HG02571 (cell line): ENCODE measurements at regions not wholly inside any gene's neighbourhood (a gene's known extent, or its start where the extent isn't known, plus 50 kb on each side); places are given as distances from the start of the nearest gene placed in this dataset.

Source experiments
- ATAC-seq: cut with Tn5 transposase; IDR thresholded peaks from one replicate; pipeline ENCODE4 v1.9.1; 2021; ENCODE audit warnings: mild to moderate bottlenecking, moderate library complexity; ENCODE audit not compliant: unreplicated experiment

- ATAC-seq: no peak
Measured at GRCh38 chr2:71879509-71880184, 268.0 kb downstream of the CYP26B1 start.

DNA sequence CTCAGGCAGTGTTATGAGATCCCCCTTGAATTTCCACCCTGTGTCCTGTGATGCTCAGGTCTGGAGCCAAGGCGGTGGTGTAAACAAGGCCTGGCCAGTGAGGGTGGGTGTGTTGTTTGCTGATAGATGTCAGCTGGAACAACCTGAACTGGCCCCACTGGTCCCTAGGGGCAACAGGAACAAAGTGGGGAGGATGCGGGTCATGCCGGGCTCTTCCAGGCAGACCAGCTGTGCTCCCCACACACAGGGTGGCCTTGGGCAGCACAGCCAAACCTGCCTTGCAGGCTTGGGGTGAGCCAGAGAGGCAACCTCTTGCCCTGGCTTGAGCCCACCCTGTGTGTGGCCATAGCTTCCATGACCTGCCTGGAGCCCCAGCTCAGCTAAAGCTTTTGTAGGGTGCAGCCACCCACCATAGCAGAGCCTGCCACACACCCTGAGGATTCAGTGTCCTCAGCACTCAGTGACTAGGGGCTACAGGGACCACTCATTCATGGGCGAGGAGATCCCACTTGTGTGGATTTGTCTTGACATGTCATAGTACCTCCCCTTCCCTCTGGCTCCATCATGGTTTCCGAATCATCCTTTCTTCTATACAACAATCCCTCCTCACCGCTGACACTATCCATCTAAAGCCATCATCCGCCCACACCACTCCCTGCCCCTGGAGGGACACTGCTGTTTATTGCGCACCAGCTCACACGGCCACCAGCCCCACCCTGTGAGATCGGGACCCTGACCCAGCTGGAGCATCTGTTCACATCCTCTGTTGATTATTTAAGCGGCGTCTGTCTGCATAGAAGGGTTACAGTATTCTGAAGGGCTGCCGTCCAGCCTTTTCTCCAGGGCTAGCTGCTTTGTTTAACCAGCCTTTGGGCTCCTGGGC lies 268.8 kb downstream of the CYP26B1 start:
- no peak for ATAC-seq

DNA sequence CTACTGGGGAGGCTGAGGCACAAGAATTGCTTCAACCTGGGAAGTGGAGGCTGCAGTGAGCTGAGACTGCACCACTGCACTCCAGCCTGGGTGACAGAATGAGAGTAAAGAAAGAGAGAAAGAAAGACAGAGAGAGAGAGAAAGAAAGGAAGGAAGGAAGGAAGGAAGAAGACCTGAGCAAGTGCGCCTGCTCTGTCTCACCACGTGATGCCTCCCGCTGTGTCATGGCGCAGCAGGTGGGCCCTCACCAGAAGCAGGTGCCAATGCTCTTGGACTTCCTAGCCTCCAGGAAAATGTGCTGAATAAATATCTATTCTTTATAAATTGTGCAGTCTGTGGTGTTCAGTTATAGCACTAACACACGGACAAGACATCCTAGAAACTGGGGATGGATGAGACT lies 270.0 kb downstream of the CYP26B1 start:
- no peak for ATAC-seq

GRCh38 chr2:71876542-71877451 lies 270.9 kb downstream of the CYP26B1 start:
- no peak for ATAC-seq

DNA sequence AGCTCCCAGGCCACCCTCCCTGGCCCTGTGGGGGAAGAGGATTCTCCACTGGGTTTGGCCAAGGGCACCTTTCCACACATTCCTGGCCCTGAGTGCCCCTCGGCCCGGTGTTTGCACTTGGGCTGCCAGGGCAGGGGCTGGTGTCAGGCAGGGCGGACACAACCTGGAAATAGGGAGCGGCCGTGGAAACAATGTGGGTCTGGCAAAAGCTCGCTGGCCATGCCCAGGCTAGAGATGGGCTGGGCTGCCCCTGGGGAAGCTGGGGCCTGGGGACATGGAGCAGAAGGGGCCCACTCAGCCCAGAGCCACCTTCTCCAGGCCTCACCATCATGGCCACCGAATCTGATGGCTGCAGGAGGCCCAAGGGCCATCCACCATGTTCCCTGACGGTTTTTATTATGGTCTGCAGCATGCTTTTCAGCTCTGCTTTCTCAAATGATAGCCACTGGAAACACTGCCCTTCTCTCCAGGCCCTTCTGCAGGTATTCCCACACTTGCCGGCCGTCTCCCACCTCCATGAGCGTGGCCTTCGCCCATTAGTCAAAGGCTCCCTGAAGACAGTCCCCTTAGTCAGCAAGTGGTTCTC lies 275.1 kb downstream of the CYP26B1 start:
- ATAC-seq: no peak

DNA sequence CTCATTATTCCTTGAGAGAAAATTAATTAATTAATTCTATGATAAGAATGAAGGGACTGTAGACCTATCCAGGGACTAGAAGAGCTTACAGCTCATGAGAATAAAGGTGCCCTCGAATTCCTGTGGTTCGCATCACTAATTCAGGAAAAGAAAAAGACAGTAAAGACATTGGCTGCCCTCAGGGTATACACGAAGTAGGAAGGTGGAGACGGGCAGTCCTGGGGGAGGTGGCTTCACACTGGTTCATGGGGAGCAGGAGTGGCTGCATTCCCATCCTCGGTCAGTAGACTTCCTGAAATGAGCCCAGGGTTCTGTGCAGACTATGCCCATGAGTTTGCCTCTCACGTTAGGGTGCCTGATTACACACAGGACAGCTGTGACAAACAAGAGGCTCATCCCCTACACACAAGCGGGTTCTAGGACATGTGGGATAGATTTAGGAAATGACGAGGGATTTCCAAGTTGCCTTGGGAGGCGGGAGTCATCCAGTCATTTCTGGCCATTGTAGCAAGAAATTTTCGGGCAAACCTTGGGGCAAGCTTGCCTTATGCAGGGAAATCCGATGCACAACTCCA lies 282.2 kb downstream of the CYP26B1 start:
- no peak for ATAC-seq

DNA sequence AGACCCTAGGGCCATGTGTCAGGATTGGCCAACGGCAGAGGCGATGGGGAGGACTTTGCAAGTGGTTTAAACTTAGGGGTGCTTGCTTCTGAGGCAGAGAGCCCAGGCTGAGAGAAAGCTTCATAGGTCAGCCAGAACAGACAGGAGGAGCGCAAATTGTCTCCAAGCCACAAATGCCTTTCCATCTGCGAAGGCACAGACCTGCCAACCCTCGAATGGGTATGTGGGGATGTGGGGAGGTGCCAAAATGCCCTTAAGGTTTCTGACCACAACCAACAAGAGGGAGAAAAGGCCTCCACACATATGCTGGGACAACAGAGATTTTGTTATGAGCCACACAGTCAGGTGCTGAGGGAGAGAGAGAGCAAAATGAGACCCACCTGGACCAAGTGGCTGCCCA lies 283.6 kb downstream of the CYP26B1 start:
- no peak for ATAC-seq

GRCh38 chr2:71863396-71863795 lies 284.3 kb downstream of the CYP26B1 start:
- ATAC-seq: no peak

GRCh38 chr2:71862921-71863320 lies 284.7 kb downstream of the CYP26B1 start:
- ATAC-seq: no peak

DNA sequence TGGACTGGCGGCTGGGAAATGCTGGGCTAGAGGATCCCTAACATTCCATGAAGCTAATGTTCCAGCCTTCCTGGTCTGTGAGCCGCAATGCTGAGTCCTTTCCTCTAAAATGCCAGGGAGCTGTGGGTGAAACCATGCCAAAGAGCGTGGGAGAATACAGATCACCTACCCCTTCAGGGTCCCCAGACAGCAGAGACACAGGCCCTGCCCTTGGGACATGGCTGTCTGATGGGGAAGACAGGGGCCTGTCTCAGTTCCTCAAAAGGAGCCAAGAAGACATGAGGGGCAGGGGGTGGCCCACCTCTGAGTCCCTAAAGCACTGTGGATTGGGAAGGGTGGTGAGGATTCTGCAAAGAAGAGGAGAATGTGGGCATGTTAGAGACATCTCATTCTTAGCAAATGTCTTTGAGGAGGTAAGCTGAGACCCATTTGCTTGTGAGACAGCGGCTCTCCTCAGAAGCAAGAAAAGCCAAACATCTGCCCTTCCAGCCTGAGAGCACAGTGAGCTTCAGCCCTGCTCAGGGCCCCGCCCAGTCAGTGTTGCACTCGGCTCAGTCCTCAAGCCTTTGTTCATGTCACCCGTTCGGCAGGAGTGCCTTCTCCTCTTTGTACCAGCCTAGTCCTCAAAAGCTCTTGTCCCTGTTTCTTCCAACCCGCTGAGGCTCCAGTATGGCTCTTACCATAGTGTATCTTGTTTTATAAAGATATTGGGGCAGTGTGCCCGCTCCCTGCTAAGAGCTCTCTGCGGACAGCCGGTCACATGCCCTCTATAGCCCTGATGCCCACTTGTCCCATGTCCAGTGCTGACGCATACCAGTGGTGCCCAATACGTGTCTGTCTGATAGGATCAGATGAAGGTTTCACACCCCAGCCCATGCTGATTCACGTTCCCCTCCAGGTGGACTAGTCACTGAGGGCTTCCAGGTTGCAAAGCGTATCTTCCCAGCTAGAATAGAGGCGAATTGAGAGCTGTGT lies 286.2 kb downstream of the CYP26B1 start:
- no peak for ATAC-seq

GRCh38 chr2:71860381-71860926 lies 287.2 kb downstream of the CYP26B1 start:
- no peak for ATAC-seq

GRCh38 chr2:71859211-71859847 lies 288.3 kb downstream of the CYP26B1 start:
- ATAC-seq: no peak

DNA sequence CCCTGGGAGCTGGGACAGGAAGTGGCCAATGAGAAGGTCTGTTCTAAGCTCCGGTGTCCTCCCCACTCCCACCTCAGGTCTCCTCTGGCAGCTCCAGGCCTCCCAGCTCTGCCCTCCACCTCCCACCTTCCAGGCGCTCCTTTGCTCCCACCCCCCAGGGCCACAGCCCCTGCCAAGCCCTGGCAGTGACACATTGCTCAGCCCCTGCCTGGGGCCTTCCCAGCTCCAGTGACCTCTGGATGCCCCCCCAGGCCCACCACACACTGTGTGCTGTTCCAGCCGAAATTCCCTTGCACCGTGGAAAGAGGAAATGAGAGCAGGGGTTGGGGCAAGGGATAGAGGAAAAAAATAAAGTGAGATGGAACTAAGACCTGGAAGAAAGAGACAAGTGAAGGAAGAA lies 289.6 kb downstream of the CYP26B1 start:
- ATAC-seq: no peak

- ATAC-seq: no peak
Measured at GRCh38 chr2:71857636-71858035, 290.0 kb downstream of the CYP26B1 start.

GRCh38 chr2:71856773-71857525 lies 290.7 kb downstream of the CYP26B1 start:
- no peak for ATAC-seq

- ATAC-seq: no peak
Measured at GRCh38 chr2:71853858-71854257, 293.8 kb downstream of the CYP26B1 start.

DNA sequence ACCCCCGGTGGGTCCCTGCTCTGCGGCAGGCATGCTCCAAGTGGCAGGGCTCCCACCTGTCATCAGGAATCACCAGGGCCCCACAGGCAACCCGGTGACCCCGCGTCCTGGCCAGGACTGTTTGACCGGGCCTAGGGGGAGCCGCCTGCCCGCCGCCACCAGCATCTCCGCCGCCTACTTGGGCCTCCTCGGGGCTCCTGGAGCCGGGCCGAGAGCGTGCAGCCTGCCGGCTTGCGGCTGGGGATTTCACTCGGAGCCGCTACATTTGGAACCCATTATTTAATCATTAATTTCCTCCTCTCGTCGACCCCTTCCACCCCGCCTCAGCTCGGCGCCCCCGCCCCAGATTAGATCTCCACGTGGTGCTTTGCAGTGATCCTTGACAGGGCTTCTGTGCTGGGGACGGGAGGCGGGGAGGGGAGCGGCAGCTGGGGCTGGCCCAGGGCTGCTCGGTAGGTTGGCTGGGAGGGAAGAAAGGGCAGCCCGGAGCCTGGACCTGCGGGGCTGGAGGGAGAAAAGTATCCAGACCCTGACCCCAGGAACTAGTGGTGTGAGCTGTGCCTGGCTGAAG lies 295.4 kb downstream of the CYP26B1 start:
- no peak for ATAC-seq
